Stomach smooth muscle (tissue), 2 donors: ENCODE measurements at regions not wholly inside any gene's neighbourhood (a gene's known extent, or its start where the extent isn't known, plus 50 kb on each side); places are given as distances from the start of the nearest gene placed in this dataset.
"Not testable (repeated sequence)": the region's sequence is repeated elsewhere in the genome, so short reads cannot be mapped to it uniquely, and the experiment has no call there.

Source experiments
- H3K27ac ChIP-seq: one replicate; pipeline ENCODE4 v1.7.0; 2013; ENCODE audit warnings: mild to moderate bottlenecking, low read length, inconsistent platforms
- H3K27me3 ChIP-seq, 2 donors: one replicate each; pipeline ENCODE4 v1.7.0; 2013; ENCODE audit warnings: low read length in 2 of 2; ENCODE audit not compliant: insufficient read depth in 2 of 2, control insufficient read depth in 1 of 2
- H3K36me3 ChIP-seq, 2 donors: one replicate each; pipeline ENCODE4 v1.7.0; 2013; ENCODE audit warnings: low read length in 2 of 2; ENCODE audit not compliant: control insufficient read depth in 2 of 2, insufficient read depth in 2 of 2
- H3K4me1 ChIP-seq: one replicate; pipeline ENCODE4 v1.7.0; 2013; ENCODE audit warnings: low read length; ENCODE audit not compliant: control insufficient read depth, insufficient read depth
- H3K4me3 ChIP-seq, 2 donors: one replicate each; pipeline ENCODE4 v1.7.0; 2013; ENCODE audit warnings: low read length in 2 of 2
- H3K9ac ChIP-seq, 2 donors: one replicate each; pipeline ENCODE4 v1.7.0; 2013; ENCODE audit warnings: low read length in 2 of 2, mild to moderate bottlenecking in 1 of 2
- H3K9me3 ChIP-seq, 2 donors: one replicate each; pipeline ENCODE4 v1.7.0; 2013; ENCODE audit warnings: low read length in 2 of 2; ENCODE audit not compliant: control insufficient read depth in 2 of 2
- donor health status: healthy.
- donor health status: Pancreatic carcinoma.

DNA sequence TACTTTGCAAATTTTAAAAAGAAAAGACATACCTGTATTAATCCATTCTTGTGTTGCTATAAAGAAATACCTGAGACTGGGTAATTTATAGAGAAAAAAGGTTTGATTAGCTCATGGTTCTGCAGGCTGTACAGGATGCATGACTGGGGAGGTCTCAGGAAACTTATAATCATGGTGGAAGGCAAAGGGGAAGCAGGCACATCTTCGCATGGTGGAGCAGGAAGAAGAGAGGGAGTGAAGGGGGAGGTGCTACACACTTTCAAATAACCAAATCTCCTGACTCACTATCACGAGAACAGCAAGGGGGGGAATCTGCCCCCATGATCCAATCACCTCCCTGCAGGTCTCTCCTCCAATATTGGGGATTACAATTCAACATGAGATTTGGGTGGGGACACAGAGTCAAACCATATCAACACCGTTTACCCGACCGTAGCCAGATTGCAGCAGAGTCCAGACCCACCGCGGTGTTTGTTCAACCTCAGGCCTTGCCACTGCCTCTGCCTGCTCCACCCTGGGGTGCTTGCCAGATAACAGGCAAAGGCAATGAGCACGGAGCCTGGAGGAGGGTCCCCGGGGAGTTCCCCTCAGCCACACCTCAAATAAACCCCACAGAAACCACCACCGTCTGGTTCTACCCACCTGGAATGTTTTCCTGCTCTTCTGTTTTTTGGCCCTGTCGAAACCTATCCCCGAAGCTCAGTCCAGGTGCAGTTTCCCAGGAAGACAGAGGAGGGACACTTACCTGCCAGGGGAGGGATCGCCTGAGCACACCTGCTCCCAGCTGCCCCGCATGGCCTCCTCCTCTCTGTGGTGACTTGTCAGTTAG is 142.2 kb upstream of the AFDN start:
- no peak overlapping the region for H3K9ac ChIP-seq
- peaks cover 12 to 15% of the 10 kb centered on the region in 2 donors for H3K27me3 ChIP-seq
- H3K9me3 ChIP-seq, result no peaks in the 10 kb centered on the region
- no peaks in the 10 kb centered on the region for H3K4me1 ChIP-seq
- H3K36me3 ChIP-seq, result no peaks in the 10 kb centered on the region
- H3K4me3 ChIP-seq, result no peak overlapping the region
- no peak overlapping the region for H3K27ac ChIP-seq

- no peak overlapping the region for H3K4me3 ChIP-seq
- H3K9ac ChIP-seq, result no peak overlapping the region
- no peak overlapping the region for H3K27ac ChIP-seq
- H3K36me3 ChIP-seq, result no peaks in the 10 kb centered on the region
- no peaks in the 10 kb centered on the region for H3K4me1 ChIP-seq
- no peaks in the 10 kb centered on the region for H3K9me3 ChIP-seq
- H3K27me3 ChIP-seq, result peaks cover 6 to 8% of the 10 kb centered on the region in 2 donors
Observed at GRCh38 chr6:167685654-167686053, 141.1 kb upstream of the AFDN start.

DNA sequence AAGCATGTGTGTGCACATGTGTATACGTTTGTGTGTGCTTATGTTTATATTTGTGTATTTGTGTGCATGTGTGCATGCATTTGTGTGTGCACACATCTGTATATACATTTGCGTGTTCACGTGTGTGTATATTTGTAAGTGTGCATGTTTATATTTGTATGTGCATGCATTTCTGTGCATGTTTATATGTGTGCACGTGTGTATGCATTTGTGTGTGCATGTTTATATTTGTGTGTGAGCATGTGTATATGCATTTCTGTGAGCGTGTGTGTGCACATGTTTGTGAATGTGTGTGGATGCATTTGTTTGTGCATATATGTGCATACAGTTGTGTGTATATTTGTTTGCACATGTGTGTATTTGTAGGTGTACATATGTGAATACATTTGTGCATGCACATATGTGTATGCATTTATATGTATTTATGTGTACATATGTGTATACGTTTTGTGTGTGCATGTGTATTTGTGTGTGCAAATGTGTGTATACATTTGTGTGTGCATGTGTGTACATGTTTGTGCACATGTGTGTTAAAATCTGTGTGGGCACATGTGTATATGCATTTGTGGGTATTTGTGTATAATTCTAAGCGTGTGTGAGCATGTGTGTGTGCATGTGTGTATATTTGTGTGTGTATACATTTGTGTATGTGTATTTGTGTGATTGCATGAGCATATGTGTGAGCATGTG is 140.4 kb upstream of the AFDN start:
- Histone ChIP-seq H3K4me3 (no peak overlapping the region), H3K9me3 (no peaks in the 10 kb centered on the region), H3K36me3 (no peaks in the 10 kb centered on the region), H3K4me1 (no peaks in the 10 kb centered on the region), H3K9ac (no peak overlapping the region), H3K27ac (no peak overlapping the region), H3K27me3 (peaks cover 5 to 7% of the 10 kb centered on the region in 2 donors)

GRCh38 chr6:167687116-167687725 is 139.5 kb upstream of the AFDN start:
- Histone ChIP-seq H3K27me3 (peaks cover 4 to 5% of the 10 kb centered on the region in 2 donors), H3K9ac (no peak overlapping the region), H3K36me3 (no peaks in the 10 kb centered on the region), H3K27ac (no peak overlapping the region), H3K4me1 (no peaks in the 10 kb centered on the region), H3K9me3 (no peaks in the 10 kb centered on the region), H3K4me3 (no peak overlapping the region)

DNA sequence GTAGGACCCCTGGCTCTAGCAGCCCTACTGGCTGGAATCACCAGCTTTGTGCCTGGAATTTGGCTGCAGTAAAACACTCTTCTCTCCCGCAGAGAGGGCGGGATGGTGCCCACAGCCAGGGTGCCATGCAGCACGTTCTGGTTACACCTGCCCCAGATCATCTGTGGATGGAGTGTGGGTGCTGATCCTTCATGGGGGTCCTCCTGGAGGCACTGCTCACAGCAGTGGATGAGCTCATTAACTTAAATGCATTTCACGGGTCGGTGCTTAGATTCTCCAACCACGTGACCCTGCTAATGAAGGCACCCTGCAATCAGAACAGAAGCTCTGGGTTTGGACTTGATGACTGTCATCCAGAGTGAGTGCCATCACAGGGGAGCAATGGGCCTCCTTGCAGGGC is 138.6 kb upstream of the AFDN start:
- Histone ChIP-seq H3K4me3 (no peak overlapping the region), H3K9me3 (no peaks in the 10 kb centered on the region), H3K4me1 (no peaks in the 10 kb centered on the region), H3K36me3 (no peaks in the 10 kb centered on the region), H3K27me3 (peaks cover 4 to 5% of the 10 kb centered on the region in 2 donors), H3K9ac (no peak overlapping the region), H3K27ac (no peak overlapping the region)

DNA sequence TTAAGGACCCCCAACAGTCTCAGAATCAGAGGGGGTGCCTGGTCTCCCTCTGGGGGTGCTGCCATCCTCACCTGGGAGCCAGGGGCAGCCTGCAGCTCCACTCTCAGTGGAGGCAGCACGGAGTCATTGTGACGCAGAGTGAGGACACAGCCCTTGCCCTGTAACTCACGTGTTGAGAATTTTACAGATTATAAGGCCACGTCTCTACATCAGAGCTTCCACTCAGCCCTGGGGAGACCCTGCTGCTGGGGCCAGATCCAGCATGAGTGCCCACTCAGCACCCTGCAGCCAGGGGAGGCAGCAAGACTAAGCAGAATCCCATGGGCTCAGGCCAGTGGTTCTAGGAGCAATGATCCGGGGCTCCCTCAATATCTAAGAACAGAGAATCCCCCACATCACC is 137.4 kb upstream of the AFDN start:
- Histone ChIP-seq H3K27me3 (peaks cover 5 to 8% of the 10 kb centered on the region in 2 donors), H3K9me3 (no peaks in the 10 kb centered on the region)

DNA sequence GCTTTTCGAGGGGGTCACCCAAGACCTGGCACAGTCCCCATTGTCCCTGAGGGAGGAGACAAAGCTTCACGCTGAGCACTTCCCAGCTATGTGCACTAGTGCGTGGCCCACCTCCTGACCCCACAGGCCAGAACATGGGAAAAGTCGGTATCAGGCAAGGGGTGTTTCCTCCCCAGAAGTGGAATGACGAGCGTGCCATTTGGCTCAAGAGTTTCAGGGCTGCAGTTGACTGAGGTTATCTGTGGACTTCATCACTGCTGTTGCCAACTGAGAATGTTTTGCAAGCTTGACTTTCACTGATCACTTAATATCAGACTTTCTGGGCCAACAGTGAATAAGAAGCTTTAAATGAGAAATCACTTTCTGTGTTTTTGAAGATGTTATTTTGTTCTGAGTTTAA is 137.0 kb upstream of the AFDN start:
- Histone ChIP-seq H3K27me3 (peaks cover 5 to 8% of the 10 kb centered on the region in 2 donors), H3K4me1 (no peaks in the 10 kb centered on the region), H3K27ac (no peak overlapping the region), H3K4me3 (no peak overlapping the region), H3K9ac (no peak overlapping the region), H3K36me3 (no peaks in the 10 kb centered on the region), H3K9me3 (no peaks in the 10 kb centered on the region)

More for the DNA sequence above, 137.4 kb upstream of the AFDN start:
- Histone ChIP-seq H3K4me3 (no peak overlapping the region), H3K9ac (no peak overlapping the region), H3K4me1 (no peaks in the 10 kb centered on the region), H3K27ac (no peak overlapping the region), H3K36me3 (no peaks in the 10 kb centered on the region)

- not testable (repeated sequence) for H3K36me3 ChIP-seq, H3K4me1 ChIP-seq, H3K27me3 ChIP-seq, H3K9me3 ChIP-seq, H3K4me3 ChIP-seq, H3K9ac ChIP-seq, H3K27ac ChIP-seq
Observed at GRCh38 chr6:167690167-167690922, 136.4 kb upstream of the AFDN start.

GRCh38 chr6:167690931-167691330 is 135.8 kb upstream of the AFDN start:
- Histone ChIP-seq H3K4me1 (no peaks in the 10 kb centered on the region), H3K36me3 (no peaks in the 10 kb centered on the region), H3K4me3 (no peak overlapping the region), H3K27me3 (peaks cover 3 to 8% of the 10 kb centered on the region in 2 donors), H3K27ac (no peak overlapping the region), H3K9ac (no peak overlapping the region), H3K9me3 (no peaks in the 10 kb centered on the region)

DNA sequence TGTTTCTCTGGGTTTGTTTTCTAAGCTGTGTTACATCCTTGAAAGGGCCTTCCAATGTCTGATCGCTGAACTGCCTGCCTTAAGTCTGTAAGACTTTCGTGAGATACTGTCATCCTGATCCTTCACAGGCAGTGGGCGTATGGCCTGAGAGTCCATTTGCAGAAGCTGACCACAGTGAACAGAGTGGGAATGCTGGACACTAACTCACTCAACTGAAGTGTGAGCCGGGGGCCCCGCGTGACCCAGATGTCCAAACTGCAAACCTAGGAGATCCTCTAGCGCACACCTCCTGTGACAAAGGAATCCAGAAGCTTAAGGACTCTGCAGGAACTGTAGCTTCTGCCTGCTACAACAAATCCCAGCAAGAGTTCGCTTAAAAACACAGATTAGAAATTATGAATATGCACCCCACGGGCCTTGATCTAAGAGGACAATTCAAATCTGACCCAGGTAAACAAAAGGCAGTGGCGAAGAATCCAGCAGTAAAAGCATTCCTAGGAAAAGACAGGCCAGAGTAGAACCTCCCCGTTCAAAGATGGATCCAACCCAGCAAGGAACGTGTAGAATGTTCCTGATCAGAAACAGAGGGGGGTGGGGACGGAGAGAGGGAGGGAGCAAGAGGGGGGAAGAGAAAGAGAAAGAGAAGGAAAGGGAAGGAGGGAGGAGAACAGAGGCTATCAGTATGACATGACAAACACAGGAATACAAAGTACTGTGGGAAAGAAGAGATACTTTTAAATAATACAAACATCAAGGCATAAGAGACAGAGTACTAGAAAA is 135.0 kb upstream of the AFDN start:
- Histone ChIP-seq H3K9ac (no peak overlapping the region), H3K9me3 (no peaks in the 10 kb centered on the region), H3K27me3 (peaks cover 3 to 8% of the 10 kb centered on the region in 2 donors), H3K36me3 (no peaks in the 10 kb centered on the region), H3K4me1 (no peaks in the 10 kb centered on the region), H3K4me3 (no peak overlapping the region), H3K27ac (no peak overlapping the region)
